VCaP (cell line): ENCODE measurements at regions not wholly inside any gene's neighbourhood (a gene's known extent, or its start where the extent isn't known, plus 50 kb on each side); places are given as distances from the start of the nearest gene placed in this dataset.

Experiments
- H3K27ac ChIP-seq: fragments of 450-650 bp; 2 replicates; pipeline ENCODE4 v1.5.1; 2017
- TF ChIP-seq, protein P1 (sequence below): fragments of 450-650 bp; conservative IDR thresholded peaks from 2 replicates; pipeline ENCODE4 v1.5.1; 2017; ENCODE audit warnings: mild to moderate bottlenecking, moderate library complexity

DNA sequence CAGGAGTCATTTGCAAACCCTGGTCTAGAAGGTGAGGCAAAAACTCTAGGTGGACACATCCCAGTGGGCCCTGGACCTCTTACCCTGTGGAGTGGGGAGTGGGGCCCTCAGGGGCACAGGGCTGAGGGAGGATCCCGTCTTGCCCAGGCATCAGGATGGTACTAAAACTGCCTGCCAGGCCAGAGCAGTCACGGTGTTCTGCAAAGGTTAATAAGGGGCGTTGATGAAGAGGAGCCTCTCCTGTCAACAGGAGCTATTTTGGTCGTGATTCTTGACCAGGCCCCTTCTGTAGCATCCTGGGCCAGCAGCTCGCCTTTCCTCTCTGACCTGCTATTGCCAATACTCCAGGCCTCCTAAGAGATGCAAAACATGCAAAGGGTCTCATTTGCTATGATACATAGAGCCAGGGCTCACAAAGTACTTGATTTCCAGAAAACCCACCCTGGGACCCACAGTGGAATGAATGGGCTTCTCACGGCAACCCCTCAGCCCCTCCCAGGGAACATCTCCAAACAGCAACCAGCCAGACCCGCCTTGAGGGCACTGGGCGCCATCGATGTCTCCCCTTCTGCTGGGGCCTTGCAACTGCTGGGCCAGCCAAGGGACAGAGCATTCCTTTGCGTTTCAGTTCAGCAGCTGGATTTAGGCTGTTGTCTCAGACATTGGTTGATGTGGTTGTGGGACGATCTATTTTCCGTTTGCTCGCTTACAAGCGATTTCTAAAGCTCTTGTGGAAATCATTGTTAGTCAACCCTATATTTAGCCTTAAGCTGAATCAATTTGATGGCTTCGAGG, 111.1 kb downstream of the PDCL3 start:
- TF ChIP-seq, protein P1, sequence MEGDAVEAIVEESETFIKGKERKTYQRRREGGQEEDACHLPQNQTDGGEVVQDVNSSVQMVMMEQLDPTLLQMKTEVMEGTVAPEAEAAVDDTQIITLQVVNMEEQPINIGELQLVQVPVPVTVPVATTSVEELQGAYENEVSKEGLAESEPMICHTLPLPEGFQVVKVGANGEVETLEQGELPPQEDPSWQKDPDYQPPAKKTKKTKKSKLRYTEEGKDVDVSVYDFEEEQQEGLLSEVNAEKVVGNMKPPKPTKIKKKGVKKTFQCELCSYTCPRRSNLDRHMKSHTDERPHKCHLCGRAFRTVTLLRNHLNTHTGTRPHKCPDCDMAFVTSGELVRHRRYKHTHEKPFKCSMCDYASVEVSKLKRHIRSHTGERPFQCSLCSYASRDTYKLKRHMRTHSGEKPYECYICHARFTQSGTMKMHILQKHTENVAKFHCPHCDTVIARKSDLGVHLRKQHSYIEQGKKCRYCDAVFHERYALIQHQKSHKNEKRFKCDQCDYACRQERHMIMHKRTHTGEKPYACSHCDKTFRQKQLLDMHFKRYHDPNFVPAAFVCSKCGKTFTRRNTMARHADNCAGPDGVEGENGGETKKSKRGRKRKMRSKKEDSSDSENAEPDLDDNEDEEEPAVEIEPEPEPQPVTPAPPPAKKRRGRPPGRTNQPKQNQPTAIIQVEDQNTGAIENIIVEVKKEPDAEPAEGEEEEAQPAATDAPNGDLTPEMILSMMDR, result no peak
- H3K27ac ChIP-seq, result no peak overlapping the region

DNA sequence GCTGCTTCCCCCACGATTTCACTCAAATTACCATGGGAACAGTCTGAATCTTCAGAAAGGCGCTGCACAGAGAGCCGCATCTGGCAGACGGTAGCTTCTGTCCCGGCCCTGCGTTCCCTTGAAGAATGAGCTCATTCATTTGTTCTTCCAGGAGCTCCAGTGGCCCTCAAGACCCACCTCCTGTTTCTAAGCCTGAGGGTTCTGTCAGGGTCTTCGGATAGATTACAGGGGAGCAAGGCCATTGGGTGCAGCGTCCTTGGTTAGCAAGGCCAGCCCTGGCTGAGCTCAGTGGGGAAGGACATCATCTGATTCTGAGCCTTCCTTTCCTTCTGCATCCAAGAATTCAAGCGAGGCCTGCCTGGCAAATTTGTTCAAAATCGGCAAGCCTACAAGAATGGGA, 111.9 kb downstream of the PDCL3 start:
- TF ChIP-seq, protein P1, result no peak

DNA sequence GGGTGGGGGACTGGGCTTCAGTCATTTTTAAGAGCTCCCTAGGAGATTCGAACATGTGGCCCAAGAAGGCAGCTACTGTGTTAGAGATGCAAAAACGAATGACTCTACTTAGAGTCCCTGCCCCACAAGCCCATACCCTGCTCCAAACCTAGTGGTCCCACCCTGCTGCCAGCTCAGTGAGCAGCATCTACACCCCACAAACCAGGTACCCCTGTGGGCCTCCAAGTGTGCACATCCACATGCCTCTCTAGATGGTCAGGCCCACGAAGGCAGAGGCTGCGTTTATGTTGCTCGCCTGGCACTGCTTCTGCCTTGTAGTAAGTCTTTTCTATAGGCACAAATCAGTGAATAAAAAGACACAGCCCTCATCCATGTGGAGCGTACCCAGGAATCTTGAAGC, 112.6 kb downstream of the PDCL3 start:
- no peak overlapping the region for H3K27ac ChIP-seq
- TF ChIP-seq, protein P1, result no peak

More for the DNA sequence above, 111.9 kb downstream of the PDCL3 start:
- H3K27ac ChIP-seq, result no peak overlapping the region

DNA sequence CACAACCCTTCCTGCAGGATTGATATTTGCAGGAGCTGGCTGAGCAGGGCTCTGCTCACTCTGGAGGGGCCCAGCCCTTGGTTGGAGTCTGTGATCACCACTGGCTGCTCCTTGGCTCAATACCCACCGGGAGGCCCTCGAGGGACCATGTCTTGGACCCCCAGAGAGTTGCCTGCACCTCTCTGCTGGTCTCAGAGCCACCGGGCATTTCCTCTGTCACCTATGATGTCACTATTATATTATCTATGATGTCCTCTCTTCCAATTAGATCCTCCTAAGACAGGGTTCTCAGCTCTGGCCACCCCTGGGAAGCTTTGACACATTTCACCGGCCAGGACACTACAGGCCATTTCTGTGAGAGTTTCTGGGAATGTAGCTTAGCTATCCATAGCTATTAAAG, 113.1 kb downstream of the PDCL3 start:
- no peak overlapping the region for H3K27ac ChIP-seq
- TF ChIP-seq, protein P1, result no peak

DNA sequence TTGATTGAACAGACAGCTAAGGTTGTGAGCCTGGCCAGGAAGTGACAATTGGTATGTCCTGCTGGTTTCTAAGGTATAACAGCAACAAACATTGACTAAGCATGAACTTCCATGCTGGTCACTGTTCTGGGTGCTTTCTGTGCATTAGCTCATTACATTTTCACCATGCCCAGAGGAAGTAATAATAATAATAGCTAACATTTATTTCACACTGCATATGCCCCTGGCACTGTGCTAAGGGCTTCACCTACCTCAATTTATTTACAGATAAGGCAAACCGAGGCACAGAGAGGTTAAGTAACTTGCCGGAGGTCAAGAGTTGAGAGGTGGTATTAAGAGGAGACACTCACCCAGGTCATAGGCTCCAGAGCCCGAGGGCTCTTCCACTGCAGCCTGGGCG, 113.6 kb downstream of the PDCL3 start:
- no peak overlapping the region for H3K27ac ChIP-seq
- TF ChIP-seq, protein P1, result no peak

DNA sequence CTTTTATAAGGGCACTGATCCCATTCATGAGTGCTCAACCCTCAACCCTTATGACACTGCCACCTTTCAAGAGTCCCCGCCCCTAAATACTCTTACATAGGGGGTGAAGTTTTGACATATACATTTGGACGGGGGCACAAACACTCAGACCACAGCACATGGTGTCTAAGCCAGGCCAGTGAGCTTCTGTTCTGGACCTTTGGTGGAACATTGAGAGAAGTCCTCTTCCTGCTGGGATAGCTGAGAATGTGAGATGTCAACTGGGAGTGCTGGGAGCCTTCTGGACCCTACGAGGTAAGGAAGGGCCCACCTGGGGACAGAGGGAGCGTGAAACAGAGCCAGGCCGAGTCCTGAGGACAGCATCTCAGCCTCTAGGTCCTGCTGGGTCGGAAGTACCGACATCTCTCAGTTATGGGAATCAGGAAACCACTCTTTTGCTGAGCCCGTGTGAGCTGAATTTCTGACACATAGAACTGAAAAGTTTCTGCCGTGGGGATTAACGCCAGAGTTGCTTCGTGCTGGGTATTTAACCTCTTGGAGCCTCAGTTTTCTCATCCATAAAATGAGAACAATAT, 114.9 kb downstream of the PDCL3 start:
- H3K27ac ChIP-seq, result no peak overlapping the region
- TF ChIP-seq, protein P1, result no peak

DNA sequence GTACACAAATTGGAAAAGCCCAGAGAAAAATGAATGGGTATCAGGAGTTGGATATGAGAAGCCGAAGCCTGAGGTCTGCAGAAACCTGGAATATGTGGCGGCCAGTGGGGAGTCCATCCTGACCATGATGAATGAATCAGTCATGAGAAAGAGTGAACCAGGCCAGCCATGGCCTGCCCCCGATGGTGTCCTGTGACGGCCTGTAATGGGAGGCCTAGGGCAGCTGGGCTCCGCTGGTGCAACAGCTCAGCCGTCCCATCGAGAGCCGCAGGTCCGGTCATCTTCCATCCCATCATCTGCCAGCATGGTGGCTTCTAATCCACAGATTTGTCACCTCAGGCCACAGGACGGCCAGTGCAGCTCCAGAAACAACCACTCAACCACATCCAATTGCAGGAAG, 116.4 kb downstream of the PDCL3 start:
- H3K27ac ChIP-seq, result no peak overlapping the region
- TF ChIP-seq, protein P1, result no peak
